HepG2 (cell line): ENCODE measurements at regions not wholly inside any gene's neighbourhood (a gene's known extent, or its start where the extent isn't known, plus 50 kb on each side); places are given as distances from the start of the nearest gene placed in this dataset.

Experiments used
- ATAC-seq: fragments of 200-7000 bp; cut with Tn5 transposase; 3 replicates; pipeline ENCODE4 v1.9.1; 2020; ENCODE audit warnings: mild to moderate bottlenecking, moderate library complexity
- BruUV-seq: library from RNA; stranded (reverse); fragments of 400-500 nt; replicated peaks from 2 replicates; lab custom pipeline; 2021; lab: Mats Ljungman, UMichigan
- CTCF ChIA-PET: fragments of 300-600 bp; formaldehyde crosslinking; extraction: SDS; loops from one replicate; lab custom pipeline; 2021; ENCODE audit warnings: low total read pairs, inconsistent platforms, low intra/inter-chr PET ratio; lab: Yijun Ruan, JAX
- POLR2A ChIA-PET: fragments of 350-600 bp; sonication (Branson Sonifier 250); formaldehyde crosslinking; loops from one replicate; lab custom pipeline; 2020; ENCODE audit warnings: antibody characterized with exemption, inconsistent platforms; lab: Yijun Ruan, JAX
- DNase-seq: peaks from one replicate; pipeline ENCODE4 v3.0.0-alpha.2; 2015; ENCODE audit warnings: low spot score
- FAIRE-seq: peaks from 3 replicates; lab custom pipeline; 2011; peaks lifted over from hg19 to GRCh38; lab: Jason Lieb, UNC
- H2AFZ ChIP-seq: one replicate; pipeline ENCODE4 v1.6.1; 2011; ENCODE audit warnings: low read length, inconsistent platforms
- H3K27ac ChIP-seq: fragments of 300-600 bp; 3 replicates; pipeline ENCODE4 v1.8.0; 2011; ENCODE audit warnings: mixed run types, mild to moderate bottlenecking, mixed read lengths, low read length, inconsistent platforms; ENCODE audit not compliant: insufficient read depth; ENCODE audit errors: extremely low read length
- H3K27me3 ChIP-seq, 2 experiments: fragments of 200-600 bp in 1 of 2; 2 replicates in 1 of 2; 3 replicates in 1 of 2; pipeline versions ENCODE4 v1.6.0 to v1.8.0; 2011; ENCODE audit warnings: low read length in 2 of 2, mild to moderate bottlenecking in 2 of 2, moderate library complexity in 2 of 2, inconsistent platforms in 1 of 2; ENCODE audit not compliant: insufficient read depth in 2 of 2, control insufficient read depth in 1 of 2
- H3K36me3 ChIP-seq, 2 experiments: fragments of 200-600 bp in 1 of 2; replicated peaks in 1 of 2; 2 replicates in 1 of 2; 3 replicates in 1 of 2; pipeline versions ENCODE4 v1.5.1 to v1.8.0; 2011; ENCODE audit warnings: low read length in 2 of 2, inconsistent platforms in 1 of 2; ENCODE audit not compliant: insufficient read depth in 2 of 2, control insufficient read depth in 1 of 2
- H3K4me1 ChIP-seq: 2 replicates; pipeline ENCODE4 v1.5.1; 2012; ENCODE audit warnings: low read length, inconsistent platforms; ENCODE audit not compliant: insufficient read depth
- H3K4me2 ChIP-seq: 2 replicates; pipeline ENCODE4 v1.6.0; 2011; ENCODE audit warnings: low read depth, low read length, inconsistent platforms
- H3K4me3 ChIP-seq, 3 experiments: fragments of 200-600 bp in 1 of 3; sonication (generic), shearing (Covaris generic) in 1 of 3; replicated peaks in 1 of 3; 2 replicates each; pipeline ENCODE4 v1.5.1; 2011 to 2016; ENCODE audit warnings: low read length in 3 of 3, inconsistent platforms in 2 of 3, low read depth in 2 of 3, mild to moderate bottlenecking in 2 of 3, control low read depth in 1 of 3, mixed read lengths in 1 of 3; ENCODE audit not compliant: insufficient read depth in 1 of 3
- H3K79me2 ChIP-seq: one replicate; pipeline ENCODE4 v1.6.1; 2011; ENCODE audit warnings: low read length, inconsistent platforms; ENCODE audit not compliant: insufficient read depth
- H3K9ac ChIP-seq: 2 replicates; pipeline ENCODE4 v1.6.0; 2011; ENCODE audit warnings: mild to moderate bottlenecking, low read depth, low read length, inconsistent platforms; ENCODE audit not compliant: insufficient read depth
- H3K9me3 ChIP-seq: 2 replicates; pipeline ENCODE4 v1.5.1; 2012; ENCODE audit warnings: mild to moderate bottlenecking, low read length
- H4K20me1 ChIP-seq: 2 replicates; pipeline ENCODE4 v1.6.0; 2011; ENCODE audit warnings: inconsistent platforms, mild to moderate bottlenecking, low read length, moderate library complexity; ENCODE audit not compliant: insufficient read depth
- ATRX ChIP-seq: sonication (generic); formaldehyde crosslinking; IDR thresholded peaks from 2 replicates; pipeline ENCODE4 v1.4.0; 2020; ENCODE audit warnings: missing genetic modification reagents, borderline replicate concordance
- BORCS8-MEF2B ChIP-seq: sonication (generic); formaldehyde crosslinking; IDR thresholded peaks from 2 replicates; pipeline ENCODE4 v1.8.0; 2022; ENCODE audit warnings: mild to moderate bottlenecking, missing genetic modification reagents
- EEA1 ChIP-seq: sonication (generic); formaldehyde crosslinking; IDR thresholded peaks from 2 replicates; pipeline ENCODE4 v1.5.1; 2020; ENCODE audit warnings: mild to moderate bottlenecking, missing genetic modification reagents, borderline replicate concordance
- ELF3 ChIP-seq: IDR thresholded peaks from 2 replicates; pipeline ENCODE4 v1.6.1; 2016; ENCODE audit warnings: missing genetic modification reagents, missing compliant biosample characterization
- FOXA1 ChIP-seq, 2 experiments: fragments of 450-650 bp in 1 of 2; sonication (generic) in 1 of 2; formaldehyde crosslinking in 1 of 2; IDR thresholded peaks; 2 replicates each; pipeline versions ENCODE4 v1.4.0 to v1.6.1; 2016 to 2020; ENCODE audit warnings: missing genetic modification reagents in 1 of 2
- HNF4G ChIP-seq, 2 experiments: sonication (generic) in 1 of 2; formaldehyde crosslinking in 1 of 2; IDR thresholded peaks; 2 replicates each; pipeline versions ENCODE4 v1.4.0 to v1.6.1; 2011 to 2020; ENCODE audit warnings: borderline replicate concordance in 2 of 2, low read depth in 2 of 2, mild to moderate bottlenecking in 2 of 2, low read length in 1 of 2, missing genetic modification reagents in 1 of 2, moderate library complexity in 1 of 2
- MBD4 ChIP-seq: IDR thresholded peaks from 2 replicates; pipeline ENCODE4 v1.6.1; 2012; ENCODE audit warnings: low read length, inconsistent platforms, borderline replicate concordance
- MEF2D ChIP-seq: sonication (generic); formaldehyde crosslinking; IDR thresholded peaks from 2 replicates; pipeline ENCODE4 v1.5.1; 2020; ENCODE audit warnings: mild to moderate bottlenecking, missing genetic modification reagents
- MZF1 ChIP-seq: sonication (generic); formaldehyde crosslinking; IDR thresholded peaks from 2 replicates; pipeline ENCODE4 v1.8.1; 2023; ENCODE audit warnings: mild to moderate bottlenecking, missing genetic modification reagents, borderline replicate concordance
- SMAD1 ChIP-seq: sonication (generic); formaldehyde crosslinking; IDR thresholded peaks from 2 replicates; pipeline ENCODE4 v1.4.0; 2020; ENCODE audit warnings: missing genetic modification reagents, low read depth, mild to moderate bottlenecking, borderline replicate concordance
- SPEN ChIP-seq: sonication (generic); formaldehyde crosslinking; IDR thresholded peaks from 2 replicates; pipeline ENCODE4 v1.5.1; 2020; ENCODE audit warnings: low read depth, mild to moderate bottlenecking, missing genetic modification reagents
- ZKSCAN5 ChIP-seq: sonication (generic); formaldehyde crosslinking; IDR thresholded peaks from 2 replicates; pipeline ENCODE4 v1.5.1; 2020; ENCODE audit warnings: mild to moderate bottlenecking, missing genetic modification reagents
- ZMYM4 ChIP-seq: sonication (generic); formaldehyde crosslinking; IDR thresholded peaks from 2 replicates; pipeline ENCODE4 v1.8.1; 2023; ENCODE audit warnings: mild to moderate bottlenecking, missing genetic modification reagents
- ZNF232 ChIP-seq: sonication (generic); formaldehyde crosslinking; IDR thresholded peaks from 2 replicates; pipeline ENCODE4 v1.4.0; 2020; ENCODE audit warnings: missing genetic modification reagents, borderline replicate concordance
- ZNF557 ChIP-seq: sonication (generic); formaldehyde crosslinking; IDR thresholded peaks from 2 replicates; pipeline ENCODE4 v1.4.0; 2020; ENCODE audit warnings: missing genetic modification reagents
- ZNF567 ChIP-seq: sonication (generic); formaldehyde crosslinking; IDR thresholded peaks from 2 replicates; pipeline ENCODE4 v1.8.1; 2023; ENCODE audit warnings: mild to moderate bottlenecking, missing genetic modification reagents, borderline replicate concordance
- ZNF572 ChIP-seq: sonication (generic); formaldehyde crosslinking; IDR thresholded peaks from 2 replicates; pipeline ENCODE4 v1.5.1; 2020; ENCODE audit warnings: mild to moderate bottlenecking, missing genetic modification reagents
- ZNF644 ChIP-seq: IDR thresholded peaks from 2 replicates; pipeline ENCODE4 v1.6.1; 2016; ENCODE audit warnings: low read depth
- ZNF761 ChIP-seq: sonication (generic); formaldehyde crosslinking; conservative IDR thresholded peaks from 2 replicates; pipeline ENCODE4 v1.4.0; 2020; ENCODE audit warnings: mild to moderate bottlenecking, missing genetic modification reagents
- ZSCAN31 ChIP-seq: sonication (generic); formaldehyde crosslinking; IDR thresholded peaks from 2 replicates; pipeline ENCODE4 v1.5.0; 2020; ENCODE audit warnings: low read depth, mild to moderate bottlenecking, missing genetic modification reagents
- WGBS: methylation state at CpG from one replicate; pipeline ENCODE4 v1.1.6; 2017; ENCODE audit warnings: low lambda C conversion rate; 5-methylcytosine and 5-hydroxymethylcytosine counted together
- in situ Hi-C: cut with HindIII; loops from 2 replicates; pipeline ENCODE4 v1.10.0; 2017; ENCODE audit warnings: low pct_unique_long_range_greater_than_20kb; ENCODE audit not compliant: extremely low pct_ligation_motif_present
- intact Hi-C: fragments of 100-400 bp; cut with micrococcal nuclease; formaldehyde crosslinking; loops from one replicate; pipeline ENCODE4 v1.10.0; 2022; ENCODE audit not compliant: unreplicated experiment
- TF ChIP-seq, protein P1 (sequence below): fragments of 450-650 bp; IDR thresholded peaks from 2 replicates; pipeline ENCODE4 v1.6.1; 2017; ENCODE audit warnings: mild to moderate bottlenecking
- TF ChIP-seq, protein P2 (sequence below): sonication (generic); formaldehyde crosslinking; IDR thresholded peaks from 2 replicates; pipeline ENCODE4 v1.5.0; 2020; ENCODE audit warnings: missing genetic modification reagents

DNA sequence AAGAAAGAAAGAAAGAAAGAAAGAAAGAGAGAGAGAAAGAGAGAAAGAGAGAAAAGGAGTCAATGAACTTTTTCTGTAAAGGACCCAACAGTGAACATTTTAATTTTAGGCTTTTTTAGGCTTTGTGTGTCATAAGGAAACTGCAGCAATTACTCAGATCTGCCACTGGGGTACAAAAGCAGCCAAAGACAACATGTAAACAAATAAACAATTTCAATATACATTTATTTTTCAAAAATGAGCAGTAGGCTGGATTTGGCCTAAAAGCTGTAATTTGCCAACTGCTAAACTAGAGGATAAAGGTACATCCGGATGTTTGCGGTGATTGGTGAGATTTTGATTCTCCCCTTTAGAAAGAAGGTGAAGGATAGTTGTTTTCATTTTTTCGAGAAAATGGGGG lies 143.6 kb downstream of the CEMIP2 start (continued):
- no peak for TF ChIP-seq ZNF232
- no peak for TF ChIP-seq MBD4
- no peak for TF ChIP-seq MZF1 (CRISPR knock-in tag)
- TF ChIP-seq ZNF572 (CRISPR knock-in tag), result no peak
- TF ChIP-seq, protein P1, sequence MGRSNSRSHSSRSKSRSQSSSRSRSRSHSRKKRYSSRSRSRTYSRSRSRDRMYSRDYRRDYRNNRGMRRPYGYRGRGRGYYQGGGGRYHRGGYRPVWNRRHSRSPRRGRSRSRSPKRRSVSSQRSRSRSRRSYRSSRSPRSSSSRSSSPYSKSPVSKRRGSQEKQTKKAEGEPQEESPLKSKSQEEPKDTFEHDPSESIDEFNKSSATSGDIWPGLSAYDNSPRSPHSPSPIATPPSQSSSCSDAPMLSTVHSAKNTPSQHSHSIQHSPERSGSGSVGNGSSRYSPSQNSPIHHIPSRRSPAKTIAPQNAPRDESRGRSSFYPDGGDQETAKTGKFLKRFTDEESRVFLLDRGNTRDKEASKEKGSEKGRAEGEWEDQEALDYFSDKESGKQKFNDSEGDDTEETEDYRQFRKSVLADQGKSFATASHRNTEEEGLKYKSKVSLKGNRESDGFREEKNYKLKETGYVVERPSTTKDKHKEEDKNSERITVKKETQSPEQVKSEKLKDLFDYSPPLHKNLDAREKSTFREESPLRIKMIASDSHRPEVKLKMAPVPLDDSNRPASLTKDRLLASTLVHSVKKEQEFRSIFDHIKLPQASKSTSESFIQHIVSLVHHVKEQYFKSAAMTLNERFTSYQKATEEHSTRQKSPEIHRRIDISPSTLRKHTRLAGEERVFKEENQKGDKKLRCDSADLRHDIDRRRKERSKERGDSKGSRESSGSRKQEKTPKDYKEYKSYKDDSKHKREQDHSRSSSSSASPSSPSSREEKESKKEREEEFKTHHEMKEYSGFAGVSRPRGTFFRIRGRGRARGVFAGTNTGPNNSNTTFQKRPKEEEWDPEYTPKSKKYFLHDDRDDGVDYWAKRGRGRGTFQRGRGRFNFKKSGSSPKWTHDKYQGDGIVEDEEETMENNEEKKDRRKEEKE, result no peak
- TF ChIP-seq, protein P2, sequence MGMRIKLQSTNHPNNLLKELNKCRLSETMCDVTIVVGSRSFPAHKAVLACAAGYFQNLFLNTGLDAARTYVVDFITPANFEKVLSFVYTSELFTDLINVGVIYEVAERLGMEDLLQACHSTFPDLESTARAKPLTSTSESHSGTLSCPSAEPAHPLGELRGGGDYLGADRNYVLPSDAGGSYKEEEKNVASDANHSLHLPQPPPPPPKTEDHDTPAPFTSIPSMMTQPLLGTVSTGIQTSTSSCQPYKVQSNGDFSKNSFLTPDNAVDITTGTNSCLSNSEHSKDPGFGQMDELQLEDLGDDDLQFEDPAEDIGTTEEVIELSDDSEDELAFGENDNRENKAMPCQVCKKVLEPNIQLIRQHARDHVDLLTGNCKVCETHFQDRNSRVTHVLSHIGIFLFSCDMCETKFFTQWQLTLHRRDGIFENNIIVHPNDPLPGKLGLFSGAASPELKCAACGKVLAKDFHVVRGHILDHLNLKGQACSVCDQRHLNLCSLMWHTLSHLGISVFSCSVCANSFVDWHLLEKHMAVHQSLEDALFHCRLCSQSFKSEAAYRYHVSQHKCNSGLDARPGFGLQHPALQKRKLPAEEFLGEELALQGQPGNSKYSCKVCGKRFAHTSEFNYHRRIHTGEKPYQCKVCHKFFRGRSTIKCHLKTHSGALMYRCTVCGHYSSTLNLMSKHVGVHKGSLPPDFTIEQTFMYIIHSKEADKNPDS, result no peak
- TF ChIP-seq SPEN (CRISPR knock-in tag), result no peak
- no peak for TF ChIP-seq MEF2D (CRISPR knock-in tag)

DNA sequence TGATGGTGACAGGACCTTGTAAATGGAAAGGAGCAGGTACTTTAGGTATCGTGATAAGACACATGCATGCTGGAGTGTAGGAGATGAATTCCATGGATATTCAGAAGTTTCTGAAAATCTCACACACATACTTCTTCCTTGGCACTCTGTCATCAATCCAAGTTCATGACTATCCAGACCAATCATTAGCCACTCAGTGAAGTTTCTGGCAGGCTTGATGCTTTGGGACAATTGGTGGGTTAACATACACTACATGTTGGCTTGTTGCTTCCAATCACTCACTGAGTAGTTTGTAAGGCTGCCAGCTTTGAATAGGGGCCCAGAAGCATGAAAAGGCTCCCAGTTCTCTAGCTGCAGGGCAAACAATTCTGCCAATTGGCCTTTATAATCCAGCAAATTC lies 147.6 kb downstream of the CEMIP2 start:
- DNase-seq, result no peak
- Histone ChIP-seq H3K4me2 (no peak overlapping the region), H3K79me2 (no peaks in the 10 kb centered on the region), H3K4me1 (no peaks in the 10 kb centered on the region), H2AFZ (no peak overlapping the region), H3K9ac (no peak overlapping the region), H3K4me3 (no peak overlapping the region), H3K36me3 (no peaks in the 10 kb centered on the region), H3K27me3 (no peaks in the 10 kb centered on the region), H4K20me1 (no peaks in the 10 kb centered on the region), H3K9me3 (0 out of 2 replicates have a peak, but pooled peaks cover 6% of the 10 kb centered on the region), H3K27ac (no peak overlapping the region)
- ATAC-seq, result no peak
- POLR2A ChIA-PET, result no interaction called here
- intact Hi-C loops (no loop called here), in situ Hi-C loops (no loop called here)
- no peak for FAIRE-seq
- CTCF ChIA-PET, result no interaction called here
- WGBS, result 50% methylated on average over 1 of the region's 1 CpG
- no TSS peak for BruUV-seq
- TF ChIP-seq FOXA1 (IDR thresholded peaks at IDR 0.05) (no peak), FOXA1 (CRISPR knock-in tag; IDR thresholded peaks at IDR 0.05) (no peak), ZNF644 (CRISPR knock-in tag) (no peak), EEA1 (no peak), ELF3 (CRISPR knock-in tag) (no peak), HNF4G (IDR thresholded peaks at IDR 0.05; ENCODE audit: borderline replicate concordance, low read depth, low read length) (no peak), HNF4G (CRISPR knock-in tag; IDR thresholded peaks at IDR 0.05; ENCODE audit: borderline replicate concordance, low read depth) (no peak), ZKSCAN5 (CRISPR knock-in tag) (no peak), ATRX (CRISPR knock-in tag) (no peak), ZNF557 (CRISPR knock-in tag) (no peak), BORCS8-MEF2B (CRISPR knock-in tag) (no peak), ZNF761 (CRISPR knock-in tag) (no peak), ZSCAN31 (CRISPR knock-in tag) (no peak), ZMYM4 (no peak), SMAD1 (CRISPR knock-in tag) (no peak), ZNF567 (CRISPR knock-in tag) (no peak)
